ENCODE measurements at regions not wholly inside any gene's neighbourhood (a gene's known extent, or its start where the extent isn't known, plus 50 kb on each side); places are given as distances from the start of the nearest gene placed in this dataset.

- DNase-seq, result no peak
These were observed 109.5 kb downstream of the FOXD1 start for GRCh38 chr5:73339051-73339575.

- peak; percentile 30 to 62 (median 62) for DNase-seq
These were observed 110.1 kb downstream of the FOXD1 start for GRCh38 chr5:73338256-73339050.

- DNase-seq, result no peak
These were observed 110.9 kb downstream of the FOXD1 start for GRCh38 chr5:73337586-73338255.

GRCh38 chr5:73336366-73336765 lies 112.2 kb downstream of the FOXD1 start:
- no peak for DNase-seq

- no peak for DNase-seq
These were observed 114.5 kb downstream of the FOXD1 start for GRCh38 chr5:73333944-73334703.

- no peak for DNase-seq
These were observed 118.0 kb downstream of the FOXD1 start for GRCh38 chr5:73330613-73331012.

GRCh38 chr5:73328640-73329039 lies 119.9 kb downstream of the FOXD1 start:
- no peak for DNase-seq

- peak in 1 of 3 donors; percentile 45 for DNase-seq
These were observed 120.6 kb downstream of the FOXD1 start for GRCh38 chr5:73327908-73328455.

- DNase-seq, result no peak
These were observed 123.0 kb downstream of the FOXD1 start for GRCh38 chr5:73325546-73325945.

- no peak for DNase-seq
These were observed 125.1 kb downstream of the FOXD1 start for GRCh38 chr5:73323466-73323865.

- DNase-seq, result no peak
These were observed 126.0 kb downstream of the FOXD1 start for GRCh38 chr5:73322437-73323076.

GRCh38 chr5:73321757-73322436 lies 126.7 kb downstream of the FOXD1 start:
- DNase-seq, result peak in 1 of 3 donors; percentile 94

- no peak for DNase-seq
These were observed 129.5 kb downstream of the FOXD1 start for GRCh38 chr5:73319036-73319435.

GRCh38 chr5:73318308-73318719 lies 130.3 kb downstream of the FOXD1 start:
- no peak for DNase-seq

- no peak for DNase-seq
These were observed 131.1 kb downstream of the FOXD1 start for GRCh38 chr5:73317523-73317922.

- no peak for DNase-seq
These were observed 134.0 kb downstream of the FOXD1 start for GRCh38 chr5:73314395-73315257.

GRCh38 chr5:73312872-73313510 lies 135.6 kb downstream of the FOXD1 start:
- DNase-seq, result no peak

GRCh38 chr5:73312146-73312871 lies 136.3 kb downstream of the FOXD1 start:
- DNase-seq, result peak in 2 of 3 donors; percentile 72 to 96
